ENCODE measurements at regions not wholly inside any gene's neighbourhood (a gene's known extent, or its start where the extent isn't known, plus 50 kb on each side); places are given as distances from the start of the nearest gene placed in this dataset.

DNA sequence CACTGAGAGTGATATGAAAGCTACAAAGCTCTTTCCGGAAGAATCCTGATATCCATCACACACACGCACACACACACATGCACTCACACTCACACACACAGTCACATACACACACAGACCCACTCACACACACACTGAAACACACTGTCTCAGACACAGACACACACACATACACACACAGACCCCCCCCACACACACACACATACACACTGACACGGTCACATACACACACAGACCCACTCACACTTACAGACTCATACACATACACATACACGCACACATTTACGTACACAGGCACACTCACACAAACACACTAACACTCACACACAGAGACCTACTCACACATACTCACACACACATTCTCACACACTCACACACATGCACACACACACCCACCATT is 58.6 kb downstream of the LIG4 start:
- no peak for DNase-seq

DNA sequence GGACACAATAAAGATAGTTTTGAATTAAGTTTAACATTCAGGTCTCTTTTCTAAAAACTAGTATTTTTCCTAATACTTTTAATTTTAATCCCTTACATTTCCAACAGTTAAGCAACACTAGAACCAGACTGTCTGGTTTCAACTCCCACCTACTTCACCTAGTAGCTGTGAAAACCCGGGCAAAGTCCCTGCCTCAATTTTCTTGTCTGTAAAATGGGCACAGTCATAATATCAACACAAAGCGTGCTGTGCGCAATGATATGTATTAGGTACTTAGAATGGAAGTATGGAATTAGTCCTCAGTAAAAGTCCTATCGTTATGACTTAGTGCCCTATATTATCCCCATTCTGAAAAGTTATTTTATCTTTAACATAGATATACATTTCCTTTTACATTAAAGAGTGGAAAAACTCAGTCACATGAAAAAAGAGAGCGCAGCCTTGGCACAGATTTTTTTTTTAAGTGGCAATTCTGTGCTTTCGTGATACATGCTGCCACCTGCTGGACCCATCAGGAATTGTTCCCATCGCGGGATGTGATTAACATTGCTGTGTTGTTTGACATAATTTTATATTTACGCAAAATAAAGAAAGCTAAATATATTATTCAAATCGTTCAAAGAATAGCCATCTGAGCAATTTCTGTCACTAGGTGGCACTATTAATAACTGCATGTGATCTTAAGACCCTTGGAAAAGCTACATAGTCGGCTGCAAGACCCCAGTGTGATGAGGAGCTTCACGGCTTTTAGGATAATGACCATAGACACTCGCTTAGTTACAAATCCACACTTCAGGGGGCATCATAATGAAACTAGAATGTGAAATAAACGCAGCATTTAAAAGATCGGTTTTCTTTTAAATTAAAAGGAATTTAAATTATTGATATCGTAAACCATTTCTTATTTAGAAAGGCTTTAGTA is 59.9 kb downstream of the LIG4 start:
- peak; percentile 2 to 37 for DNase-seq

DNA sequence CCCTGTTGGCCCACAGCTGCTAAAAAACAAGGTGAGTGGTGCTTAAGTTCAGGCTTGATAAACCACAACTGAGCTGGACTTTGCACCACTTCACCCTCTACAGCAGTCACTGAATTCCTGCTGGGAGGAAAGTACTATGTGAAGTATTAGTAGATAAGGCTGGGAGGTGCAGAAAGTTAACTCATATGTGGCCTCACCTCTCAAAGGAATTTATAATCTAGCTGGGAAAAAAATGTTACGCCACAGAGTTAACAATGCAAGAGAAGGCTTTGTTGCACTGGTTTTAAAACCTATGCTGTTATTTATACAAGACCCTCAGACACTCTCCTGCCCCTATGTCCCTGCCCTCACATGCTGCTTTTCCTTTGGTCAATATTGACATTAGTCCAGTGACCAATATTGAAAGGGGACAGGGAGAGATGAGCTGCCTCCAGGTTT is 60.9 kb downstream of the LIG4 start:
- no peak for DNase-seq

DNA sequence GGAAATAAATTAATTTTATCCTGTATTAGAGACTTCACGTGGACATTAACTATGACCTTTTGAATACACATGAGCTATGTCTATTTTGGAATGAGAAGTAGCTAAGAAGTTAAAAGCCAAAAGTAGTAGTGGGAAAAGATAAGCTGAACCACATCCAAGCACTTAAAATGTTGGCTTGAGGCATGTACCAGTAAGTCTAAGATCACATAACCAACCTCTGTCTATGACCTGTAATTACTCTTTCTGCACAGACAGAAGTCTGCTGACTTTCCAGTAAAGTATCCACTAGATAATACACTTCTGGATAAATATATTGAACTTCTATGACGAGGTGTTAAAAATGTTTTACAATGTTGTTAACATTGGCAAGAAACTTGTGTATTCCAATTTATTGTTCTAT is 68.7 kb downstream of the LIG4 start:
- no peak for DNase-seq

DNA sequence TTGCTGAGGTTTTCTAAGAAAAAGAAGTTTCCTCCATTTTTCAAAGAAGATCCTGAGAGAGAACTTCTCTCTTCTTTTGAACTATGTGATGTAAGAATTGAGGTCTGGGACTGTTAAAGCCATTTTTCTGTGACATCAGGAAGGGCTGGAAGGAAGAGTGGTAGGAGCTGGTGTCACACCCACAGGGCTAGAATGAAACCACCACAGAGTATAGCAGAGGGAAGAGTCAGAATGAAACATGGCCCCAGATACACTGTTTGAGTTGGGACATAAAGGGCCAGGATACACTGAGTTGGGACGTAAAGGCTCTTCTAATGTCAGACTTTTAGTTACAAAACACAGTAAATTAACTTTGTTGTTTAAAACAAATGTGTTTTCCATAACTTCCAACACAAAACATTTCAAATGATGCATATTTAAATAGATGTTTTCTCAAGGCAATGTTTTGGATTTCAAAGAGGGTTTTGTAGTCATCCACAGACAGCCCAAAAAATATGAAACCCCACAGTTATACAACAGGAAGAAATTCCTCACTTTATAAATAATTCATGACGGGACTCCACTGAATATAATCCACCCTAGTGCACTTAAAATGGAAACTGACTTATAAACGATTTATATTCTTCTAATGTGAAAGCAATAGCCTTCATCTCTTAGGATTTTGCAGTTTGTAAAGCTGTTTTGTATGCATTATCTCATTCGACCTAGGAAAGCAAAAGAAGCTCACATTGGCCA is 72.5 kb downstream of the LIG4 start:
- no peak for DNase-seq

DNA sequence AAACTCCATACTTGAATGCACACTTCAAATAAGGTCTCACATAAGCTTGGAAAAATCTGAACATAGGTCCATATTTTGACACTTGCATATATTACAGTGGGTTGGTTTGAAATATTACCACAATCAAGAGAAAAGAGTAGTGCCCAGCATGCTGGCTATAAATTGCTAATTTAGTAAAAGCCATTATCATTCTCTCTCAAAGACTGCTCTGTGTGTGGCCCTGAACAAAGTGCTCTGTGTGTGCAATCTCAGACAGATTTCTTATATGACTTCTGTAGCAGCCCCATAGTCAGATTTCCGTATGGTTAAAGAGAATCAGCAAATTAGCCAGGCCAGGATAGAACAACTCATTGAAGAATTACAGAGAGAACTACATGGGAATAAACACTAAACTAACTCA is 78.2 kb downstream of the LIG4 start:
- DNase-seq, result no peak

DNA sequence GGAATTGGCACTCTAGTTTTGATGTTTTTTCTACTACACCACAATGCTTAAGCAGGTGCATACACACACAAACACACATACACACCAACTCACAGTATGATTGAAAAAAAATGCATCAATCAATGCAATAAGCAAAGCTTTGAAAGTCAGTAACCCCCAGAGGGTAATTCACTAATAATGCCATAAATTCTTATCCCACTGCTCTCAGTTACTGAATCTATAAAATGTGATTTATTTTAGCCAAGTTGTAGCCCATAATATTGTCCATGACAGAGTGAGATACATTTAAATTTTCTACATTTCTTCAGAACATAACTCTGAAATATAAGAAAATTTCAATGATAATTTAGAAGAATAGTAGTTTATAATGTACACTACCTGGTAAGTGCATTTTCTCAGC is 87.9 kb downstream of the LIG4 start:
- DNase-seq, result no peak

DNA sequence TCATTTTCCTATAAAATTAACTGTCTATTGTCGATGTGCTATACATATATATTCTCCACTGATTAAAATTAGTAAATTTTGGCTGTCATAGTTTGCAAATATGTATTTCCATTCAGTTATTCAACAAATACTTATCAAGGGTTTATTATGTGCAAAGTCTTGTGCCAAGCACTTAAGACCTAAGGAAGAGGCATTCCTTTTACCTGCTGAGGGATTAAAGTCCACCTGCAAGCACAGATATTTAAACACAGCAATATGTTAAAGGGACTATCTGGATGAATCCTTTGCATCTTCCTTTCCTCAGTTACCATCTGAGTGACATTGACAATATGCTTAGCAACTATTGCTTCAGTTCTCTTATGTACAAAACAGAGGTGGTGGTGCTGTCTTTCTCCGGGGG is 89.3 kb downstream of the LIG4 start:
- DNase-seq, result no peak

DNA sequence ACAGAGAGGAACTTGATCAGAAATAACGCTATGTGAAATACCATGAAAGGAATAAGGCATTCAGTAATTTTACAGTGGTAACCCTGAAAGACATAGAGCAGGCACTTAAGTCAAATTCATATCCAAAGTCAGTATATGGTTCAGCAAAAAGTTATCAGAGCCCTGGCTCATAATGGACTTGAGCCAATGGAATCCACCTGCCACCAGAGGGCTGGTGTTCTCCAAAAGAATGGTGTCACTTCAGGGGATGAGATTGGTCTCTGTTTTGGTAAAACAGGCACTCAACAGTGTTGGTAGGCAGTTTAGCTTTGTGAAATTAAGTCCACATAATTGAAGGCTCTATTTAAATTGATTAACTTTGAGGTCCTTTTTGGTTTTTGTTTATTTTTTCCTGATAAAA is 93.9 kb downstream of the LIG4 start:
- DNase-seq, result no peak

DNA sequence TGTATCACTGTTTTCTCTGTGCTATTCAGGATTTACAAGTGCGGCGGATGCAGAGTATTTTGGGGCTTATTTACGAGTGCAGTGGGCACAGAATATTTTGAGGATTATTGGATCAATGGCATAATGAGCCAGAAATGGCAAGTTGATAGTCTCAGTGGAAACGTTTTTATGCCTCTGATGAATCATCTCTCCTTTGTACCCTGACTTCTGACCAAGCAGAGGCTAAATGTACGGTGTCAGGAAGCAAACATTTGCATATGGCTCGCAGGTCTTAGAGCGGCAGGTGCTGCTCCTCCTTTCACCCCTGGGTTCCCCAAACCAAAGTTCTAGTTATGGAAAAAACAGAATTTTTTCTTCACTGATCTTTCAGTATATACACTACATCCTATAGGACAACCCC is 94.5 kb downstream of the LIG4 start:
- no peak for DNase-seq

DNA sequence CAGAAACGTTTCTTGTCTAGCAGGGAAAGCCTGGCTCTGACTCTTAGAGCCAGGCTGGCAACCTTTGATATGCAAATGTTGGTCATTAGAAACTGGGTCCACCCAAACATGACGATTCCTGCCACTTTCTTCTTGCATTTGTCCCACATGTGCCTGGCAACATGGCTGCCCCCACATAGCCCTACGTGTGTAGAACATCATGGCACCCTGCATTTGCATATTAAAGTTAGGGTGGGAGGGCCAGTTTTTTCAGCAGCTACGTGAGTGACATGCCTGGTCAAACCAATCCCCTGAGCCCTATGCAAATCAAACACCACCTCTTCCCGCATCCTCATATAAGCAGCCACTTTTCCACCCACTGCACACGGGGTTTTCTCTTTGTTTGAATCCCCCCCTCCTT is 95.0 kb downstream of the LIG4 start:
- no peak for DNase-seq

DNA sequence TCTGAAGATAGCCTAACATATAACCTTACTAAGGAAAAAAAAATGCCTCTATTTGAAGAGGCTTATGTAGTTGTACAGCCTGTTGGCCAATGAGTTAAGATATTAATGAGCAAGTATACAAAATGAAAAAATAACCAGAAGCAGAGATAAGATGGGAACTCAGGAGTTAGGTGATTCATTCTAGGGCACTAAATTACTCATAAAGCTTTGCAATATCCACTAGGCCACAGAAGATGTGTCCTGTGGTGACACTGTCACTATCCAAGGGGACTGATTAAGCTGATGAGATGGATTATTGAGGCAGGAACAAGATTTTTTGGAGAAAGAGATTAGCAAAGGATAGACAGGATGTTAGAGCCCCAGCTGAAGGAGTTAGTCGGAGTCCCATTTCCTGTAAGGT is 99.6 kb downstream of the LIG4 start:
- DNase-seq, result no peak

DNA sequence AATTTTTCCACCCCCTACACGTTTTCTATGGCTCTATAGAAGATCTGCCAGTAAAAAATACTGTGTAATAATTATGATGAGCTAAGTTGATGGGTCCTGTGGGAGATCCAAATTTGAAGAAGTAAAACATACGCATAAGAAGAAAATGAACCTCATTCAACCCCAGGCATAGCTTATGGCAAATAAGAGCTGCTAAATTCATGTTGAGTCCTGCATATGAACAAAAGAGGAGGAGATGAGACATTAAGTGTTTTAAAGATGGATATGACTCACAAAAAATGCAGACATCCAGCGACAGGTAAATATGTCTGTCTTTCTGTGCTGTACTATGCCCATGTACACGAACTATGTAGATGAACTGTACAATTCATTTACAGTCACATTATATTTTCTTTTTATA is 101.9 kb downstream of the LIG4 start:
- no peak for DNase-seq

DNA sequence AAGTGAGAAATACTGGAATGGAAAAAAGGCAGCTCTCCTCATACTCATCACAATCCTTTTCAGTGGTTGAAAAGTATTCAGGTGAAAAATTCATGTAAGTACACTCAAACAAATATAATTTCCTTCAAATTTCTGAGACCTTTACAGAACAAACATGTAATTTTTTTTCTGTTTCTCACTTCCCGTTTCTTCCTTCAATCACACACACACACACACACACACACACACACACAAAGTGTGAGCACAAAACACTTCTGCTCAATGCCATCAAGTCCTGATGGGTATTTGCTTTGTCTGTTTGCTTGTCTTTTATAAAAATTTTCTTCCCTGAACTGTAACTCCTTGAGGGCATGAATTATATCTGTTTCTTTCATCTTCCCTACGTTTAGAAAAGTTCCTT is 110.6 kb downstream of the LIG4 start:
- no peak for DNase-seq

DNA sequence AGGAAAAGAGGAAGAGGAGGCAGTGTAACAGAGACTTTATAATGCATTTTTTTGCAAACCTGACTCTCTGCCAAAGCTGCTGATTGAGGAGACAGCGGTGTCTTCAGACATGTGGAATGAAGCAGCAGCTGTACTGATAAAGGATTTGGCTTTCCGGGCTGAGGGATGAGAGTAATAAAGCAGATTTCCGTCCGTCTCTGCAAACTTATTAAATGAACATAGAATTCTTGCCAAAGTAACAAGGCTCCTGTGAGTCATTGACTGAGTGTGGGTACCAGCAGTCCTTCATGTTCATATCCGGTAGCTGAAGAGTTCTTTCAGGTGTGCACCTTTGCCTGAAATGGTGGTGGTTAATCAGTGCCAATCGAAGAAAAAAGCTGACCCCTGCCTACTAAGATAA is 112.6 kb downstream of the LIG4 start:
- DNase-seq, result no peak

DNA sequence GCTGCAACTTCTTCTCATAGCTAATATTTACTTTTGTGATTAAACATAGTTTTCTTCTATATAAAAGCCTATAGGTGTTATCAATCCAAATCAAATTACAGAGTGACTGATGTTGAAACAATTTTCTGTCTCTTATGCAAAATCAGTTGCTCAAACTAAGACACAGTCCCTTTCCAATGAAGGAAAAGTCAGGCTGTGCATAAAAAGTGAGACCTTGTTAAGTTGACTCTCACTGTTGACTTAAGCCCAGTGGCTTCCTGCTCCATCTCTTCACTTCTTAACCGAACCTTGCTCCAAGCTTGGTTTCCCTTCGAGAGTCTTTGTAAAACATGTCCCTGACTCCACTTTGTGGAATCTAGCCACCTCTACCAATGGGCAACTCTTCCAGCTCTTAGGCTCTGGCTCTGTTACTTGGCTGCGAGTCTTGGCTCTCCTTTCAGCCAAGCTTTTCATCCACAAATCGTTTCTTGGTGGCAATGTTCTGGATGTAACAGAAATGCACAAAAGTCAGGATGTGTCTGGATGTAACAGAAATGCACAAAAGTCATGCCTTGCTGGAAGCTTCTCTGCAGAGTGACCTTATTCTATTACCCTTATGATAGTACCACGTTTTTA is 118.9 kb downstream of the LIG4 start:
- no peak for DNase-seq

DNA sequence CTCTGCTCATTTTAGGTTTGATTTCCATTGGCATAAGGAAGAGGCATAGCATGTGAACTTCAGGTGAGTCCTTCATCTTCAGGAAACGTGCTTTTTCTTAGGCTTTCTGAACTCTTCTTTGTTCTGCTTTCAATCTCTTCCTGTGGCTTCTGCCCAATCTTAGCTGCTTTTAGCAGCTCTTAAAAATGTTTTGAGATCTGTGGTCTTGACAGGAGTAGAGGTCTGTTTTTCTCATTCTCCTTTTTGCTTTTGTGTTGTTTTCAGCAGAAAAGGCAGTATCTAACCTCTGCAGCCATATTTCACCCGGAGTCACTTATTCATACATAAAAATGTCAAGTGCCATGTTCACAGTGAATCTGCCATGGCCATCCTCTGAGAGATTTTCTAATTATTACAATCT is 120.3 kb downstream of the LIG4 start:
- DNase-seq, result no peak

DNA sequence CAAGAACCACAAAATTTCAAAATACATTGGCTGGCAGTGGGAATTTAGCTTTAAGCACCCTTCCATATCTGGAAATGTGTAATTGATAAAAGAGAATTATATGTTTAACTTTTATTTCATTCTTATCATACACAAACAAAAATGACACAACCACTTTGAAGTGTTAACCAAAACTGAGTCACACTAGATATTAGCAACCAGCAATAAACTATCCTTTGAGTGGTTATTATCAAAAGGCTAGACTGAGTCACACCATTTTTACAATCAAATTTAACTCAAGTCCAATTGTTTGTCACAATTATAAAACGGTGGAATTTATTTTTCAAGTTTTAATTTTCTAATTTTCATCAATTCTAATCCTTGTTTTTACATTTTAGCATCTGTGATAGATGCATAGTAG is 121.7 kb downstream of the LIG4 start:
- DNase-seq, result no peak

DNA sequence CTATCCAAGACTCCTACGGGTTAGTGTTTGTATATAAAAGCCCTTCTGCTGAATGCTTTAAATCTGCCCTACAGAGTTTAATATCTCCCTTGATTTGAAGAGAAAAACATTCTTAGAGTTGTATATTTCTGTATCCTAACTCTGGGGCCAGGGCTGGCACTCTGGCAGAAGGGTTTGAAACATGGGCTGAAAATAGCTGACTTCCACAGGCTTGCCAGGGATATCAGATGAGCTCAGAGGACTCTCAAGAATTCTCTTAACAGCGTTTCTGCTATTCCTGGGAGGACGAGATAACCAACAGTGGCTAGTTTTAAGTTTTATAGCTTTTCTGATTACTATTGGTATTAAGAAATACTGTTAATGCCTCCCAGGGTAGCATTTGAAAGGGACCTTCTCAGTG is 127.5 kb downstream of the LIG4 start:
- no peak for DNase-seq

DNA sequence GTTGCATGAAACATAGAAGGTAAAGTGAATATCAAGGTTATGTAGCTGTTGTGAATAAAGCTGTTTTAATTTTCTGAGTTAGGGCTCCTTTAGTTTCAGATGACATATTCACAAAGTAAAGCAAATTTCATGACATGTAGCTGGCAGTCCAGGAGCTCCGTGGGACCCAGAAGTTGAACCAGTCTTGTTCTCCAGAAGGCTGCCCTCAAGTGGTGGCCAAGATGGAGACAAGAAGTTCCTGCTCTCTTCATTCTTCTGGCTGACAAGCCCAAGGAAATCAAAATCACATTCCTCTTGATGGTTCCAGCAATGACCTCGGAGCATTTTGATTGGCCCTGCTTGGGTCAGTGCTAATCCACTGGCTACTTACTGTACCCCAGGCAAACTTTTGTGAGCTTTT is 128.7 kb downstream of the LIG4 start:
- peak; percentile 27 to 45 for DNase-seq

DNA sequence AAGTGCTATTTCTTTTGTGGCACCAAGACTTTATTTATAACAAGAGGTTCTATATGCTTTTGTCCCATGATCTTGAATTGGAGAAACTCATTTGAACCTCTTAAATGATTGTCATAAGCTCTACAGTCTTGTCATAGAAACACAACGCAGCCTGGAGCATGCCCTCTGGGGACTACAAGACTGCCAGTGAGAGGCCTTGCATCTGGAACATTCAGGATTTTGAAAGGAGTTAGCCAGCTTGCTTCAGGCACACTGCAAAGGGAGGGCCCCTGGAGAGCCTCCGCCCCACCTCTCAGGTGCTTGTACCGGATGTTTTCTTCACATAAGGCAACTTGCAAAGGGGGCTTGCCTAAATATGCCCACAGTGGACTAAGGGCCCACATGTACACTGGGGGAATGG is 130.5 kb downstream of the LIG4 start:
- no peak for DNase-seq

DNA sequence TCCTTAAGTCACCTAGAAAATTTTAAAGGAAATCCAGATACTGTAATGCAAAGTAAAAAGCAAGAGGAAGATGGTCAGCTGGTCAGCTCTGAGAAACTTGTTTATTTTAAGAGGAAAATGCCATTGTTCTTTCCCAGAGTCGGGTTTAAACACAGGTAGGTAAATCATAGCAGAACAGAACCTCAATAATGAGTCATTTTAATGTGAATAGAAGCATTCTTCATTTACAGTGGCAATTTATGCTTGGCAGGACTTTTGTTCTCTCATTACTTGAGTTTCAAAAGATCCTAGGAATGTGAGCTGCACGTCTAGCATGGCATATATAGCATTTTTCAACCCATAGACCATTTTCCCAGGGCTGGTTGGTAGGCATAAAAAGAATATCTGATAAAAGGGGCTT is 132.3 kb downstream of the LIG4 start:
- no peak for DNase-seq

DNA sequence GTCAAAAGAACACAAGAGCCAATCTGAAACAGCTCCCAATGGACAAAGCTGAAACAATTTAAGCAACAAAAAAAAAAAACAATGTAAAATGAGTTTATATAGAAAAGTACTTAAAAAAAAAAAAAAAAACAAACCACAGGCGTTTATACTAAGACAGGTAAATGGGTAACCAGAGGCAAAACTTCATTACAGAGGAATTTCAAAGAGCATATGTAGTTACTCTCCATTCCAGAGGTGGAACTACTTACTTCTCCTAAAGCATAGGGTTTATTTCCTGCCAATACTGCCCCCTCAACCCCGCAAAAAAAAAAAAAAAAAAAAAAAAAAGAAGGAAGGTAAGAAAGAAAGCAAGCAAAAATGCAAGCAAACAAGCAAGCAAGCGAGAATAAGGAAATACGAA is 132.9 kb downstream of the LIG4 start:
- no peak for DNase-seq

DNA sequence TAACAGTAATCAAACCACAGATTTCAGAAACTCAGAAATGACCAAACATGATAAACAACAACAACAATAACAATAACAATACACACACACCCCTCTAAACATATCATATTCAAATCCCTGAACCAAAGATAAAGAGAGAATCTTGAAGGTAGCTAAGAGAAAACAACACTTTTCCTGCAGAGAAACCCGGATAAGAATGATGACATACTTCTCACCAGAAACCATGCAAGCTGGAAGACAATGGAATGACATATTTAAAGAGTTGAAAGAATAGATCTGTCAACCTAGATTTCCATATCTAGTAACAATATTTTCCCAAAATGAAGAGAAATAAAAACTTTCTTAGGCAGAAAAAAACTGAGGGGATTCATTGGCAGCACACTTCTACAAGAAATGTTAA is 138.1 kb downstream of the LIG4 start:
- DNase-seq, result peak; percentile 6 to 17

All from Kasumi-1 (cell line).